CD4-positive, alpha-beta T cell treated with Interleukin-2 at 100 ng/mL for 4 hours (primary cell): ENCODE measurements at regions not wholly inside any gene's neighbourhood (a gene's known extent, or its start where the extent isn't known, plus 50 kb on each side); places are given as distances from the start of the nearest gene placed in this dataset.
"Not testable (repeated sequence)": the region's sequence is repeated elsewhere in the genome, so short reads cannot be mapped to it uniquely, and the experiment has no call there.

Experiments used
- DNase-seq: peaks from one replicate; pipeline ENCODE4 v3.0.0-alpha.2; 2020; ENCODE audit warnings: low spot score

DNA sequence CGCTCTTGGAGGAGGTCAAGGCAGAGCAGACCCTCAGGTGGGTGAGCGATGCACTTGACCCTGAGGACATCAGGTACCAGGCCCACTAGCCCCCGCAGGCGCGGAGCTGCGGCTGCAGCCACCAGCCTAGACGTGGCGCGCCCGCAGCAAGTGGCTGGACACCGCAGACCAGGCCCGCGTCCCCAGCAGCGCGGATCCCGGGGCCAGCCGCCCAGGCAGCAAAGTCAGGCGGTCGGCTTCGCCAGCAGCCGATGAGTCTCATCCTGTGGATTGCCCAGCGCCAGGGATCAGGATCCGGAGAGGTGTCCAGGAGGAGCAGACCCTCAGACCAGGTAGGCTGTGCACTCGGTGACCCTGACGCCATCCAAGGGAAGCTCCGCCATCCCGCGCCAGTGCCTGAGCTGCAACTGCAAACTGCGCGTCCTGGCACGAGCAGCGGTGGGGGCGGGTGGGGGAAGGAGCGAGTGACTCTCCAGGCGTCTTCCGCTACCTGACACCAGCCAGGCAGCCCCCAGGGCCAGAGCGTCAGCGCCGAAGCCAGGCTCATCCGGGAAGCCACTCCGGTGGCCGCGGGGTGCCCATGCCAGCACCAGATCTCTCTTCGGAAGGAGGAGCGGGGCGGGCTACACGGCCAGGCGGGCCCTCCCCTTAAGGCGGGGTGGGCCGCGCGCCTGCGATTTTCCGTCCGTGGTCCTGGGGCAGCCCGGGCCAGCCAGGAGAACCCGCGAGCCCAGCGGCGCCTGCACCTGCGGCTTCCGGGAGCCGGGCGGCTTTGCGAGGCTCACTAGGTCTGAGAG lies 92.6 kb upstream of the THOC3 start:
- DNase-seq, result not testable (repeated sequence)

DNA sequence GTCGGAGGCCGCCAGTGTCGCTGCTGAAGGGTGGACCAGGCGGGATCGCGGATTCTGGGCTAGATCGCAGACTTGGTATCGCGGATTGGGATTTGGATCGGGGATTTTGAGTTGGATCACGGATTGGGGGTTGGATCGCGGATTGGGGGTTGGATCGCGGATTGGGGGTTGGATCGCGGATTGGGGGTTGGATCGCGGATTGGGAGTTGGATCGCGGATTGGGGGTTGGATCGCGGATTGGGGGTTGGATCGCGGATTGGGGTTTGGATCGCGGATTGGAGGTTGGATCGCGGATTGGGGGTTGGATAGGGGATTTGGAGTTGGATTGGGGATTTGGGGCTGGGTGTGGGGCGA lies 93.1 kb upstream of the THOC3 start:
- not testable (repeated sequence) for DNase-seq

DNA sequence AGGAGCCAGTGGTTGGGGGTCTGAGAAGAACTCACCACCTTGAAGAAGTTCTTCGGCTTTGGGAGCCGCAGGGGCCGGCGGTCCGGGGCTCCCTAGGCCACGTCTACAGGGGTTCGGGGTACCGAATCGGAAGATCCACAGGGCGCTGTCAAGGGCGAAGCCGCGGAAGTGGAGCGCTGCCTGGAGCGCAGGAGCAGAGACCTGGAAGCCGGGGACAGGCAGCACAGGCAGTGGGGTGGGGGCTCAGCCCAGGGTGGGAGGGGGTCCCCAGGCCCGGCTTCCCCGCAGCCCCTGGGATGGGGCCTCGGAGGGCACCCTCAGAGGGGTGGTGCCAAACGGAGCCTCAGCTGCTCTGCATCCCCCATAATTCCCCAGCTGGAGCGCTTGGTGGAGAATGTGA lies 93.5 kb upstream of the THOC3 start:
- DNase-seq, result not testable (repeated sequence)

DNA sequence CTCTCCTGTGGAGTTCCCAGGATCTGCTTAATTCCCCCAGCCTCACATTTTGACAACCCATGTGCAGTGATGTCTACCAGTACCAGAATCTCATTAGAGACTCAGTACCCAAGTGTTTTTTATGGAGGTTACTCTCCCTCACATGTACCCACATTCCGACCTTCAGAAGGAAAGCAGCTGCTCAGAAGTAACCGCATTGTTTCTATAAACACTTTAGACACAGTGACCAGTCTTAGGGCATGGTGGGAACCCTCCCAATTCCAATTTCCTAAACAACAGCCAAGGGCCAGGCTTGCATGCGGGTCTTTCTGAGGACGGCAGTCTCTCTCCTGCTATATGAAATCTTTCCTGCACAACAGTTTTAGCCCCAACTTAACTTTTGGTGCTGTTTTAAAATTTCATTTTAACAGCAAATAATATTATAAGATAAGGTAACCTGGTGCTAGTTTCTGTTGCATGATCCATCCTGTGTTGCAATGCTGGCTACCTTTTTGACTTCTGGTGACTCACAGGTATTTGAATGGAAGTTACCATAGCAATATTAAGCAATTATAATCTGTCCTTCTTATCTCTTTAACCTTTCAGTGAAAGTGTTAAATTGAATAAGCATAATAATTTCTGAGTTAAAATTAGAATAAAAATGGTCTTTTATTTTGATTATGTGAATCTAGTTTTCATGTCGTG lies 98.3 kb upstream of the THOC3 start:
- not testable (repeated sequence) for DNase-seq

DNA sequence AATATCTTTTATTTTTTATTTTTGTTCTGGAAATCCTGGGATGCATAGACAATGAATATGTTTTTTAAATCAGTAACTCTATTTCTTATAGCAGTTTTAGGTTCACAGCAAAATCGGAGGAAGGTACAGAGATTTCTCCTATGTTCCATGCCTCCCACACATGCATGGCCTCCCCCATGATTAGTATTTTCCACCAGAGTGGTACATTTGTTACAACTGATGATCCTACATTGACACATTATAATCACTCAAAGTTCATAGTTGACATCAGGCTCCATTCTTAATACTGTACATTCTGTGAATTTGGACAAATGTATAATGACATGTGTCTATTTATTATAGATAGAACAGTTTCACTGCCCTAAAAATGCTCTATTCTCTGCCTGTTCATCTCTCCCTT lies 99.0 kb upstream of the THOC3 start:
- not testable (repeated sequence) for DNase-seq

DNA sequence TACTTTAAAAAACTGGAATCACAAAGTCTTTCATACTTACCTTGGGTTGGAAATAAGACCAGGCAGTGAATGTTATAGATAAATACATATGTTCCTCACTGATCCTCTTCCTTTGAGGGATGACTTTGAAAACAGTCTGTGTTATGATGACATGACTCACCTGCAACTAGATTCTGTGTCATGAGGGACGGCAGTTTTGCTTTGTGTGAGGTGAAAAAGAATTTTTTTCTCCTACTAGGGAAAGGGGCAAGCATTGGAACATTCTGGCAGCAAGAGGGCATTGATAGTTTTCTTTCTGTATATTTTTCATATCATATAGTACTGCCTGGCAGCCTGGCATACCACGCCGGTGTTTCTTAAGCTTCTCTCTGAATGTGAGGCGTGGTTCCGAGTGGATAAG lies 99.8 kb upstream of the THOC3 start:
- not testable (repeated sequence) for DNase-seq

DNA sequence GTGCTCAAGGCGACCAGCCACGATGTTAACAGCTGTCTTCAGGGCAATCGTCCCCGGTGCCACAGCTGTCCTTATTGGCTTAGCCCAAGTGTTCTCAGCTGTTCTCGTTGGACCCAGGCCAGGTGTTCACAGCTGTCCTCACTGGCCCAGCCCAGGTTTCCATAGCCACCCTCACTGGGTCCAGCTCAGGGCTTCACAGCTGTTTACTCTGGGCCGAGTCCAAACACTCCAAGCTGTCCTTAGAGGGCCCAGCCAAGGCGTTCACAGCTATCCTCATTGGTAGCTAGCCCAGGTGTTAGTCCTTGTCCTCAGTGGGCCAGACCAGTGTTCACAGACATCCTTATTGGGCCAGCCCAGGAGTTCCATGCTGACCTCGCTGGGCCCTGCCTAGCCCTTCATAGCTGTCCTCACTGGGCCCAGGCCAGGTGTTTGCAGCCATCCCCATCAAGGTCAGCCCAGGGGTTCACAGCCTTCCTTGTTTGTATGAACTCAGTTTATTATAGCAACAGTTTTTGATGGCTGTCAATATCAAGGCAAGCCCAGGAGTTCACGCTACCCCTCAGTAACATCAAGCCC lies 106.0 kb upstream of the THOC3 start:
- not testable (repeated sequence) for DNase-seq

DNA sequence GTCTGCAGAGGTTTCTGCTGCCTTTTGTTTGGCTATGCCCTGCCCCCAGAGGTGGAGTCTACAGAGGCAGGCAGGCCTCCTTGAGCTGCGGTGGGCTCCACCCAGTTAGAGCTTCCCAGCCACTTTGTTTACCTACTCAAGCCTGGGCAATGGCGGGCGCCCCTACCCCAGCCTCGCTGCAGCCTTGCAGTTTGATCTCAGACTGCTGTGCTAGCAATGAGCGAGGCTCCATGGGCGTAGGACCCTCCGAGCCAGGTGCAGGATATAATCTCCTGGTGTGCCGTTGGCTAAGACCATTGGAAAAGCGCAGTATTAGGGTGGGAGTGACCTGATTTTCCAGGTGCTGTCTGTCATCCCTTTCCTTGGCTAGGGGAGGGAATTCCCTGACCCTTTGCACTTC lies 115.6 kb upstream of the THOC3 start:
- not testable (repeated sequence) for DNase-seq

DNA sequence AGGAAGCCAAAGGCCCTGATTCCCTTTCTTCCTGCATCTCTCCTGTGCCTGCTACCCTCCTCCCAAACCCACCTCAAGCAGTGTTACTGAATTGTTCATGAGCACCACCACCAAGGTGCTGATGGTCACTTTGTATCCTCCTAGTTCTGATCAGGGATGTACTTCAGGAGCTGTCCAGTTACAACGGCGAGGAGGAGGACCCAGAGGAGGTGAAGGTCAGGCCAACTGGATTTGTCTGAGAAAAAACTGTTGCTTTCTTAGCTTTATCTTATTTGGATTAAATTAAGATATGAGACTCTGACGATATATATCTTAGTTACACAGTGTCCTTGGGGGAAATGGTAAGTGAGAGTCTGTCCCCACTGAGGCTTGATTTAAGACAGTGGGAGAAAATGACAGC lies 135.0 kb upstream of the THOC3 start:
- DNase-seq, result not testable (repeated sequence)

DNA sequence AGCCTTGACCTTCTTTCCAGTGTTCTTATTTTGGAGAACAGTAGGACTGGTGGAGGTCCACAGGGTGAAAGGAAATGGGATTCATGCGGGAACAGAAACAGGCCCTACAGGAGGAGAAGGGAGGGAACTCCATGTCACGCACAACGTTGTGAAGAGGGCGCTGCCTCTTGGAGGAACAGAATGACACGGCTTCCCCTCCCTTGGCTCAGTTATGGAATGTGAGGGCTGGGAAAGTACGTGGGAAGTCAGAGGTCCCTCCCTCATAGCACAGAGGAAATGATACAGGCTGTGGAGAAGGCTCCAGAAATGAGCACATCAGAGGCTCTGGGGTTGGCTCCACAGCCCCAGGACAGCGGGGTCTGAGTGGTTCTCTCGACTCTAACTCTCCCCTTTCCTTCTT lies 125.3 kb upstream of the SIMC1 start:
- DNase-seq, result not testable (repeated sequence)

DNA sequence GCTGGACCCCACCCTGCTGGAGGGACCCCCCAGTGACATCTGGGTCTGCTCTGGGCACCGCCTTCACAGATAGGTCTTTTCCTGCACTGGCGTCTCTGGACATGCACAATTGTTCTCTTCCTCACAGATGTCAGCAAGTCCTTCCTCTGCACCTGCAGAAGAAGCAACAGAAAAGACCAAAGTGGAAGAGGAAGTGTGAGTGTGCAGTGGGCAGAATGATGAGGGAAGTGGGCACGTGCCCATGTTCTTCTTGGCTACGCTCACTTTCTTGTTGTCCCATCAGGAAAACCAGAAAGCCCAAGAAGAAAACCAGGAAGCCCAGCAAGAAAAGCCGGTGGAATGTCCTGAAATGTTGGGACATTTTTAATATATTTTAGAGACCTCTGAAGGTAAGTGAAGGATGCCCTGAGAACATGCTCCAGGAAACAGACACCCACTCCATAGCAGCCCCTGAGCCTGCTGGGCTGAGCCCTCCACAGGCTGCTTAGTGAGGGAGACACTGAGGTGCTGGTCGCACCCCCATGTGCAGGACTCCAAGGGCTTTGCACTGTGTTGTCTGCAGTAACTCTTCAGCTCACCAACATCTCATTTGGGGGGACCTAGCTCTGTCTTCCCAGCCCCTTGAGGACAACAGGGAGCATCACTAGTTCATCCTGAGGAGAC lies 124.4 kb upstream of the SIMC1 start:
- not testable (repeated sequence) for DNase-seq

DNA sequence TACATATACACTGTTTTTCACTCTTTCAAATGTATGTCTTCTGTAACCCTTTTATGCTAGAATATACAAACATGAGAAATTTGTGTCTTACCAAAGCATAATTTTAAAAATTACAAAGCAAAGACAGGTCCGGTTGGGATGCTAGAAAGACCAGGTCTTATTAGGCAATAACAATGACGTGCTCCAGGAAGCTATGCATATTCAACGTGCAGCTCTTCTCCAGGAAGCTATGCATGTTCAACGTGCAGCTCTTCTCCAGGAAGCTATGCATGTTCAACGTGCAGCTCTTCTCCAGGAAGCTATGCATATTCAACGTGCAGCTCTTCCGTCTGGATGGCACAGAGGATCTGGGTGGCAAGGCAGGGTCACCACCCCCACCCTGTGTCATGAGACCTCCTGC lies 123.4 kb upstream of the SIMC1 start:
- DNase-seq, result not testable (repeated sequence)

DNA sequence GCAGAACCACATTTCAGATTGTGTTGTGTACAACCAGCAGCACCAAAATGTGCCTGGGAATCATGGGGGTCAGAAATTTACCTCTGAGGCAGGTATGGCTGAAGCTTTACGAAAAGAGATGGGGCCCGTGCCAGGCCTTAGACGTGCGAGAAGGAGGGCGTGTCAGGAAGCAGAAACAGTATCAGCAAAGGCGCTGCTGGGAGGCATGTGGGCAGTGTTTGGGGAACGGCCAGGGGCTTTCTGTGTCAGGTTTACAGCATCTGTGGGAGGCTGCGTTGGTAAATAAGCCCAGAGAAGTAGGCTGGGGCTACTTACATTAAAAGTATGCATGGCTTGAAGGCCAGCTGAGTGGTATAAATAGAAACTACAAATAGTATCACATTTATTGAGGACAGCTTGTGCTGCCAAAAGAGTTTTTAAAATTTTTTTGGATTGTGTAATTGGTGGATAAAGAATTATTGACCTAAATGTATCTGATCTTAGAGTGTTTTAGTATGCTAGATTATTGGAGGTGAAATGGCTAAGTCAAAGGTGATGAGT lies 120.5 kb upstream of the SIMC1 start:
- DNase-seq, result not testable (repeated sequence)

DNA sequence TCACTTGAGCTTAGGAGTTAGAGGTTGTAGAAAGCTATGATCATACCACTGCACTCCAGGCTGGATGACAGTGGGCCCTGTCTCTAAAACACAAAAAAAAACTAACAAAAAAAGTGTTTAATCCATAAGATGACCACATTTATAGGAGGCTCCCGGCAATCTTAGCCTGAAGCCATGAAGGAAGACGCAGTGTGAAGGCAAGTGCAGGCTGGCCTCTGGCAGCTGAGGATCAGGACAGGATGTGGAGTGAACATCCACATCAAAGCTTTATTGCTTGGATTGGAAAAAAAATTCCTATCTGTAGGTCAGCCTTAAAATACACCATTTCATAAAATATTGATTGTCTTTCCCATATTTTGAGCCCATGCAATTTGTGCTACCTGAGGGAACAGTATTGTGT lies 115.9 kb upstream of the SIMC1 start:
- not testable (repeated sequence) for DNase-seq

DNA sequence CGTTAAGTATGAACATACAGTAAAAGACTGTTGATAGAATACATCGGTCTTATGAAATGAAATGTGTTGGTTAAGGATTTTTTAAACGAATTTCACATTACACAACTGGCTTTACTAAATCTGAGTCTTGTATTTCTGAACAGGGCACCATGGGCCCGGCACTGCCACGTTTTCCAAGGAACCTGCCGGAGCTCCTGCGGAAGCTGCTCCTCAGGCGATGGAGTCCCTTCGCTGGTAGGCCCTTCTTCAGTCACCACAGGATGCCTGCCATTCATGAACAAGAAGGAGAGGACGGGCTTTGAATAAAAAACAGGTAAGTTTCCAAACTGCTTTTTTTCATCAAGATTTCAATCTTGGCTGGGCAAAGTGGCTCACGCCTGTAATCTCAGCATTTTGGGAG lies 114.1 kb upstream of the SIMC1 start:
- DNase-seq, result not testable (repeated sequence)

DNA sequence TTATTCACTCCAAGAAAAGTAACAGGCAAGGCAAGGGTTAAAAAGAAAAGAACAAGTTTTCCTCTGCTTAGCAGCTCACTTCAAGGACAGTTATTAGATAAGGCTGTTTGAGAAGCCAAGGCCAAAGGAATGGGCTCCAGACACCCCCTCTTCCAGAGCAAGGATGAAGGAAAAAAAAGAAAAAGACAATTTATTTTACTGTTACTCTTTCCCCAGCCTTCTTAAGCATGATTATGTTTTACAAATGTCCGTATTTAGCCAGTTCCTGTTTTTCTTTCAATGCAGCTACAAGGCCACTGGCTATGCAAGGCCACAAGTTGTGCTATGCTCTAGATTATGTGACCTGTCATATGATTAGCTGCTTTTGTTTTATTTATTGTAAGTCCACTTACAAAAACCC lies 106.5 kb upstream of the SIMC1 start:
- DNase-seq, result no peak

DNA sequence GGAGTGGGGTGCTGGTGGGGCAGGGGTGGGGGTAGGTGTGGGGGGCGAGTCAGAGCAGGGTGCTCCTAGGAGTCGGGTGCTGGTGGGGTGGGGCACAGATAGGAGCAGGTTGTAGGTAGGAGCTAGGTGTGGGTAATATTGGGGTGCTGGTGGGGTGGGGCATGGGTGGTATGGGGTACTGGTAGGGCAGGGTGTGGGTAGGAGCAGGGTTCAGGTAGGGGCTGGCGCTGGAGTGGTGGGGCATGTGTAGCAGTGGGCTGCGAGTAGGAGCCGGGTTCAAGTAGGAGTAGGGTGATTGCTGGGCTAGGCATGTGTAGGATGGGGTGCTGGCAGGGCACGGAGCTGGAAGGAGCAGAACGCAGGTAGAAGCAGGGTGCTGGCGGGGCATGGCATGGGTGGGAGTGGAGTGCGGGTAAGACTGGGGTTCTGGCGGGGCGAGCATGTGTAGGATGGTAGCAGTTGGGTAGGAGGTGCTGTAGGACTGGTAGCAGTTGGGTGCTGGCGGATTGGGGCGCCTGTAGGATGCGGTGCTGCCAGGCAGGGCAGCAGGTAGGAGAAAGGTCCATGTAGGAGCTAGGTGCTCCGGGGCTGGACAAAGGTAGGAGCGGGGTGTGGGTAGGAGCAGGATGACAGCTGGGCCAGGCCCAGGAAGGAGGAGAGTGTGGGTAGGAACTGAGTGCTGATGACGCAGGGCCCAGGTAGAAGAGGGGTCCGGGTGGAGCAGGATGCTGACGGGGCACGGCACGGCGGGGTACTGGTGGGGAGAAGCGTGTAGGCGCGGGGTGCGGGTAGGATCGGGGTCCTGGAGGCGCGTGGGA lies 105.5 kb upstream of the SIMC1 start:
- no peak for DNase-seq

DNA sequence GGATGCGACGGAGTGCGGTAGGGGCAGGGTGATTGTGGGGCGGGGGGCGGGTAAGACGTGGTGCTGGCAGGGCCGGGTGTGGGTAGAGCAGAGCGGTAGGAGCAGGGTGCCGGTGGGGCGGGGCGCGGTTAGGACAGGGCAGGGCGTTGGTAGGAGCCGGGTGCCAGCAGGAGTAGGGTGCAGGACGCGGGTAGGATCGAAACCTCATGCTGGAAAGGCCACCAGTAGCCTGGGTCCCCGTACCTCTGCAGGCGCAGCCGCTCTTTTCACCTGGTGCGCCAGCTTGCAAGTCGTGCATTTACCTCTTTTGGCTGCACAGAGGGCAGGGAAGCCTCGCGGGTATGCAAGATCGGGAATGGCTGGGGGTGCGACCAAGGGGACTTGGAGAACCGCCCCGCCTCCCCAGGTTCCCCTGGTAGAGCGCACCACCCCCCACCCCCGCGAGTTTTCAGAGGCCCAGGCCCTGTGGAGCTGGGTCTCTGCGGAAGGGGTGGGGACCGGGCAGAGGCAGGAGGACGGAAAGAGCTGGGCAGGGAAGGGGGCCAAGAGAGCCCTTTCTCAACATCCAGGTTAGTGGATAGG lies 104.8 kb upstream of the SIMC1 start:
- DNase-seq, result no peak

DNA sequence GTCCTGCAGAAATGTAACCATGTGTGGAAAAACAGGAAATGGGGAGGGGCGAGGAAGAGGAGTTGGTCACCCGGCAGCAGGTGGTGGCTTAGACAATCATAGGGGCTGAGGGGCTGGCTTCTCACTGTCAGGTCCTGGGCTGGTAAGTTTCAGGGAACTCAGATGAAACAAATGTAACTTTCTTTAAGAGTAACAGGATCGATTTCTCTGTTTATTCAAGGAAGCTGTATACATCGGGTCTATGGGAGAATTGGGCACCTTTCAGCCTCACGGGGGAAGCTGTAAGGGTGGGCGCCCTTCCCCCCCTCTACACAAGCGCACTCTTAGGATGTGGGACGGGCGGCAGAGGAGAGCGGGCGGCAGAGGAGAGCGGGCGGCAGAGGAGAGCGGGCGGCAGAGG lies 104.3 kb upstream of the SIMC1 start:
- DNase-seq, result no peak

DNA sequence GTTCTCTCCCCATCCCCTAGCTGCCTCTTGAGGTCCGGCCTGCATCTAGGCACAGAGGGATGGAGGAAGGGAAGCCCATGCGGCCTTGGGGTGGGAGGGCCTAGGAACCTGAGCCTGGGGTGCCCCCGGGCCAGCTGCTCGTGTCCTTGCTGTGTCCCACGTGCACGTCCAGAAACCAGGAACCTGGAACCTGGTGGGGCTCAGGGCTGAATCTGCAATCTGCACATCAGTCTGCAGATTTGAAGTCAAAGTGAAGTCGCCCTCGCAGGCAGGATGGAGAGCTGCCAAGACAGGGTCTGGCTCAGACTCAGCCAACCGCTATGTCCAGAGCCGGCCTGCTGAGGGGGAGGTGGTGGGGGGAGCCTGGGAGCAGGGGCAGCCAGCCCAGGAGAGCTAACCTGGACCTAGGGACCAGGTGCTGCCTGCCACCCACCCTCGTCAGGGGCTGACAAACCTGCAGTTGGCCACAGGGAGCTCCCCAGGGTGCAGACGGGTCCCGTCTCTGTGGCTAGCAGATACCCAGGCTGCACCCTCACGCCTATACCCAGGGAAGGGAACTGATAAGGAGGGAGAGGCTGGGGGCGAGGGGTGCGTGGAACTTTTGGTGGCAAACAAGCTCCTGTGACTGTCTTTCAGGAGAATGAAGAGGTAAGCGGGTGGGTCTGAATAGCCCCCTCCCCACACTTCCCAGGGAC lies 103.5 kb upstream of the SIMC1 start:
- no peak for DNase-seq

DNA sequence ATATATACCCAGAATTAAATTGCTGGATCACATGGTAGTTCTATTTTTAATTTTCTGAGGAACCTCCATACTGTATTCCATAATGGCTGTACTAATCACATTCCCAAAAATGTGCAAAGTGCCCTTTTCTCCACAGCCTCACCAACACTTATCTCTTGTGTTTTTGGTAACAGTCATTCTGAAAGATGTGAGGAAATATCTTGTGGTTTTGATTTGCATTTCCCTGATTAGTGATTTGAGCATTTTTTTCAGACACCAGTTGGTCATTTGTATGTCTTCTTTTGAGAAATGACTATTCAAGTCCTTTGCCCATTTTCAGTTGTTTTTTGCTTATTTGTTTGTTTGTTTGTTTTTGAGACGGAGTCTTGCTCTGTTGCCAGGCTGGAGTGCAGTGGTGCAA lies 98.1 kb upstream of the SIMC1 start:
- DNase-seq, result not testable (repeated sequence)
